Activated CD8-positive, alpha-beta T cell treated with anti-CD3 and anti-CD28 coated beads for 36 hours (primary cell): ENCODE measurements at regions not wholly inside any gene's neighbourhood (a gene's known extent, or its start where the extent isn't known, plus 50 kb on each side); places are given as distances from the start of the nearest gene placed in this dataset.
"Not testable (repeated sequence)": the region's sequence is repeated elsewhere in the genome, so short reads cannot be mapped to it uniquely, and the experiment has no call there.

ENCODE experiments used
- ATAC-seq: fragments of 200-7000 bp; cut with Tn5 transposase; one replicate; pipeline ENCODE4 v1.10.0; 2021; ENCODE audit warnings: mild to moderate bottlenecking, moderate library complexity
- CTCF ChIA-PET: fragments of 350-600 bp; sonication (Branson Sonifier 250); formaldehyde crosslinking; loops from one replicate; lab custom pipeline; 2021; ENCODE audit warnings: antibody characterized with exemption; lab: Charles Lee
- POLR2A ChIA-PET: fragments of 350-600 bp; sonication (Branson Sonifier 250); formaldehyde crosslinking; loops from one replicate; lab custom pipeline; 2021; ENCODE audit warnings: antibody characterized with exemption; lab: Charles Lee
- DNase-seq: peaks from one replicate; pipeline ENCODE4 v3.0.0-alpha.2; 2020
- H3K27ac Mint-ChIP-seq: one replicate; pipeline ENCODE4 v1.8.0; 2021; ENCODE audit warnings: mild to moderate bottlenecking, mixed read lengths
- H3K27me3 Mint-ChIP-seq: one replicate; pipeline ENCODE4 v1.8.0; 2021; ENCODE audit warnings: mixed read lengths
- H3K36me3 Mint-ChIP-seq: one replicate; pipeline ENCODE4 v1.8.0; 2021; ENCODE audit warnings: low read depth, mixed read lengths
- H3K4me1 Mint-ChIP-seq: one replicate; pipeline ENCODE4 v1.8.0; 2021; ENCODE audit warnings: low read depth, mixed read lengths
- H3K4me3 Mint-ChIP-seq: one replicate; pipeline ENCODE4 v1.8.0; 2021; ENCODE audit warnings: mild to moderate bottlenecking, moderate library complexity, mixed read lengths
- H3K9me3 Mint-ChIP-seq: one replicate; pipeline ENCODE4 v1.8.0; 2021; ENCODE audit warnings: mixed read lengths
- intact Hi-C: fragments of 100-400 bp; cut with micrococcal nuclease; formaldehyde crosslinking; loops from one replicate; pipeline ENCODE4 v1.10.0; 2022
- TF ChIP-seq, protein P1 (sequence below): fragments of 200-600 bp; IDR thresholded peaks from one replicate; pipeline ENCODE4 v1.8.0; 2022; ENCODE audit warnings: antibody characterized with exemption, mild to moderate bottlenecking

- ATAC-seq (no peak), DNase-seq (no peak)
- peaks cover 24% of the 10 kb centered on the region for H3K27me3 Mint-ChIP-seq
- TF ChIP-seq, protein P1, sequence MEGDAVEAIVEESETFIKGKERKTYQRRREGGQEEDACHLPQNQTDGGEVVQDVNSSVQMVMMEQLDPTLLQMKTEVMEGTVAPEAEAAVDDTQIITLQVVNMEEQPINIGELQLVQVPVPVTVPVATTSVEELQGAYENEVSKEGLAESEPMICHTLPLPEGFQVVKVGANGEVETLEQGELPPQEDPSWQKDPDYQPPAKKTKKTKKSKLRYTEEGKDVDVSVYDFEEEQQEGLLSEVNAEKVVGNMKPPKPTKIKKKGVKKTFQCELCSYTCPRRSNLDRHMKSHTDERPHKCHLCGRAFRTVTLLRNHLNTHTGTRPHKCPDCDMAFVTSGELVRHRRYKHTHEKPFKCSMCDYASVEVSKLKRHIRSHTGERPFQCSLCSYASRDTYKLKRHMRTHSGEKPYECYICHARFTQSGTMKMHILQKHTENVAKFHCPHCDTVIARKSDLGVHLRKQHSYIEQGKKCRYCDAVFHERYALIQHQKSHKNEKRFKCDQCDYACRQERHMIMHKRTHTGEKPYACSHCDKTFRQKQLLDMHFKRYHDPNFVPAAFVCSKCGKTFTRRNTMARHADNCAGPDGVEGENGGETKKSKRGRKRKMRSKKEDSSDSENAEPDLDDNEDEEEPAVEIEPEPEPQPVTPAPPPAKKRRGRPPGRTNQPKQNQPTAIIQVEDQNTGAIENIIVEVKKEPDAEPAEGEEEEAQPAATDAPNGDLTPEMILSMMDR = no peak
- H3K4me1 Mint-ChIP-seq = peaks cover 11% of the 10 kb centered on the region
- intact Hi-C loops = no loop called here
- H3K4me3 Mint-ChIP-seq = no peak overlapping the region
- CTCF ChIA-PET = no interaction called here
- POLR2A ChIA-PET = no interaction called here
- no peaks in the 10 kb centered on the region for H3K9me3 Mint-ChIP-seq
- no peaks in the 10 kb centered on the region for H3K36me3 Mint-ChIP-seq
- H3K27ac Mint-ChIP-seq = no peak overlapping the region
Measured at GRCh38 chr10:6711408-6711841, 131.3 kb upstream of the PRKCQ start.

DNA sequence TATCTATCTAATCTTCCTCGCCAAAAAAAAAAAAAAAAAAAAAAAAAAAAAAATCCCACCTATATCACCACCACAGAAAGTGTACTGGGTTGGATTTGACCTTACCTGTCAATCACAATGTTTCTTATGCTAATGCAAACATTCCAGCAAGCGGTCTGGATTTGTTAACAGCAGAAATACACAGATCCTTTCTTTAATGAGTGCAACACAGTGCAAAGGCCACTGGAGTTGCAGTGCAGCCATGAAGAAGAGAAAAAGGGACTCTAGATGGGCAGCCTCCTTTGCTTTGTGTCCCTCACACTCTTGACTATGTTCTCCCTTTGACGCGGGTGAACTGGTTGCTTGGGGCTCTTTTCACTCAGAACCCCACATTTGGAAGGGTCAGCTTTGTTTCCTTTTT, 127.3 kb upstream of the PRKCQ start:
- ATAC-seq (no peak), DNase-seq (no peak)
- Mint-ChIP-seq H3K4me1 (peaks cover 3% of the 10 kb centered on the region), H3K9me3 (no peaks in the 10 kb centered on the region), H3K4me3 (no peak overlapping the region), H3K27me3 (peaks cover 26% of the 10 kb centered on the region), H3K27ac (no peak overlapping the region), H3K36me3 (no peaks in the 10 kb centered on the region)
- CTCF ChIA-PET = no interaction called here
- POLR2A ChIA-PET = no interaction called here
- TF ChIP-seq, protein P1 = no peak
- intact Hi-C loops = no loop called here

DNA sequence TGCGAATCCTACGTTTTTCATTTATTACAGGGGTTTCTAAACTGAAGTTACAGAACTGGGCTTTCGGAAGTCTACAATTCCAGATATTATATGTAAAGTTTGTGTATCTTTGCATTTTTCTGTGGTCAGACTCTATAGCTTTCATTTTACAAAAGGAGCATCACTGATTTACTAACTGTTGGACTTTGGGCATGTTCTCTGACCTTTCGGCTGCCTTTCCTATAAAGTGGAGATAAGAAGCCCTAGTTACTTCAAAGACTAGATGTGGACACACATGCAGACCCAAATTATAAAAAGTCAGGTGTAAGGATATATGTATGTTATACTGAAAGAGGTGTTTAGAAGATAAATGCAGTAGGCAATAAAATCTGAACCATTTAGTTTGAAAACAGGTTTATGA, 126.6 kb upstream of the PRKCQ start:
- TF ChIP-seq, protein P1 = no peak
- ChIA-PET POLR2A (no interaction called here), CTCF (no interaction called here)
- H3K4me1 Mint-ChIP-seq = peaks cover 3% of the 10 kb centered on the region
- DNase-seq (no peak), ATAC-seq (no peak)
- H3K36me3 Mint-ChIP-seq = no peaks in the 10 kb centered on the region
- H3K27me3 Mint-ChIP-seq = peaks cover 25% of the 10 kb centered on the region
- intact Hi-C loops = no loop called here
- no peak overlapping the region for H3K4me3 Mint-ChIP-seq
- no peak overlapping the region for H3K27ac Mint-ChIP-seq
- H3K9me3 Mint-ChIP-seq = no peaks in the 10 kb centered on the region

DNA sequence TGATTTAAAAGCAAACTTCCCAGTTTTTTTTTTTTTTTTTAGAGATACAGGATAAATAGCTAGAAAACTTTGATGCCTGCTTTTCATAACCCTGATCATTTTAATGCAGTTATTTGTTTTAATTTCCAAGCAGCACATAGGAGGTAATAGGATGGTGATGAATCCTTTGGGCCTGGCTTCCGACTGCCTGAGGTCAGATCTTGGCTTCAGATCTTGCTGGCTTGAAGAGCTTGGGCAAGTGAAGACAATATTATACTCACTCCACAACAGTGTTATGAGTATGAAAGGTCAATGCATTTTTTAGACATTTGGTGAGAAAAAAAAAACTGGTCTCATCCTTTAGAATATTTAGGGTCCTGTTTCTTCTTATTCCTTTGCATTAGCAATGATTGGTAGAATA, 124.8 kb upstream of the PRKCQ start:
- Mint-ChIP-seq H3K9me3 (no peaks in the 10 kb centered on the region), H3K36me3 (no peaks in the 10 kb centered on the region), H3K27ac (no peak overlapping the region)

DNA sequence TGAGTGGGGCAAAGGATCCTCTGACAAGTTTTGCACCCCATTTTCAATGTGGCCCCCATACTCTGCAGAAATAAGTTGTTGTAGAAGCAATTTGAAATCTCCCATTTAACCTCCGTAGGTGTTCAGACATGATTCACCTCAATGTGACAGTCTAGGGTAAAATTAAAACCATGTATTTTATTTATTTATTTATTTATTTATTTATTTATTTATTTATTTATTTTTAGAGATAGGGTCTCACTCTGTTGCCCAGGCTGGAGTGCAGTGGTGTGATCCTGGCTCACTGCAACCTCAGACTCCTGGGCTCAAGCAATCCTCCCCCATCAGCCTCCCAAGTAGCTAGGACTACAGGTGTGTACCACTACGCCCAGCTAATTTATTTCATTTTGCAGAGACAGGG, 122.8 kb upstream of the PRKCQ start:
- intact Hi-C loops, H3K4me3 Mint-ChIP-seq: not testable (repeated sequence)

More for the DNA sequence above, 124.8 kb upstream of the PRKCQ start:
- POLR2A ChIA-PET = interaction anchor here (0.7 kb wide), 1 partner anchor 25 kb away, joined by 3 read pairs; no protein-coding TSS in a partner anchor
- intact Hi-C loops = no loop called here
- TF ChIP-seq, protein P1 = no peak
- CTCF ChIA-PET = no interaction called here
- ATAC-seq = no peak
- Mint-ChIP-seq H3K4me3 (no peak overlapping the region), H3K27me3 (peaks cover 17% of the 10 kb centered on the region), H3K4me1 (peaks cover 3% of the 10 kb centered on the region)
- no peak for DNase-seq

GRCh38 chr10:6702030-6702429, 122.0 kb upstream of the PRKCQ start:
- Mint-ChIP-seq H3K4me1 (no peaks in the 10 kb centered on the region), H3K27me3 (peaks cover 9% of the 10 kb centered on the region), H3K4me3 (no peak overlapping the region), H3K36me3 (no peaks in the 10 kb centered on the region), H3K27ac (no peak overlapping the region), H3K9me3 (no peaks in the 10 kb centered on the region)
- TF ChIP-seq, protein P1 = no peak
- DNase-seq = no peak
- ChIA-PET CTCF (interaction anchor here (1.5 kb wide), 1 partner anchor 14 kb away, joined by 5 read pairs; no protein-coding TSS in a partner anchor), POLR2A (no interaction called here)
- no peak for ATAC-seq
- intact Hi-C loops = no loop called here

More for the DNA sequence above, 122.8 kb upstream of the PRKCQ start:
- POLR2A ChIA-PET, H3K9me3 Mint-ChIP-seq, ATAC-seq, H3K36me3 Mint-ChIP-seq, DNase-seq, H3K27ac Mint-ChIP-seq, CTCF ChIA-PET, H3K4me1 Mint-ChIP-seq: not testable (repeated sequence)
- H3K27me3 Mint-ChIP-seq = peaks cover 12% of the 10 kb centered on the region
